ENCODE measurements at regions not wholly inside any gene's neighbourhood (a gene's known extent, or its start where the extent isn't known, plus 50 kb on each side); places are given as distances from the start of the nearest gene placed in this dataset.

DNA sequence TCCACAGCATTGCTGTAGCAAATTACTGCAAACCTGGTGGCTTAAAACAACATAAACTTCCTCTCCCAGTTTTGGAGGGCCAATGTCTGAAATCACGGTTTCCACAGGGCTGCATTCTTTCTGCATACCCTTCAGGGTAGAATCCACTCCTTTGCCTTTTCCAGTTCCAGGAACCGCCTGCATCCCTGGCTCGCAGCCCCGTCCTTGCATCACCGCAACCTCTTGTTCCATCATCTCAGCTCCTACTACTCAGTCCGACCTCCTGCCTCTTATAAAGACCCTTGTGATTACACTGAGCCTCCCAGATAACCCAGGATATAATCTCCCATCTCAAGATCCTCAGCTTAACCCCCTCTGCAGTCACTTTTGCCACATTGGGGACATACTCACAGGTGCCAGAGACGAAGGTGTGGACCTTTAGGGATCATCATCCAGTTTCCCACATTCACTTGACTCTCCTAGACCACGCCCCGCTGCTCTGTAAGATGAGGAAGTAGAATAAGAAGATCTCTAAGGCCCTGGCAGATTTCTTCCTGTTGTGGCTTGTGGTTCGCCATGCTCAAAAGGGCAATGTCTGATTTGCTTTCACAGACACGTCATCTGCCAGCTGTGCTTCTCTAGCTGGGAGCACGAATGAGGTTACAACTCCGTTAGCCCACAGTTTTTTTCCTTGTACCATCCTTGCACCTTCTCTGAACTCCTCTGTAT, 103.6 kb upstream of the AGAP1 start:
- H3K56ac ChIP-seq (replicated peaks; ENCODE audit: insufficient read length, low read depth, low read length) = no peak overlapping the region
- WGBS, 2 experiments (ENCODE audit: extremely low coverage in 1 of 2, insufficient coverage in 1 of 2, insufficient read length in 1 of 2, insufficient replicate concordance in 2 of 2, low coverage in 1 of 2, low lambda C conversion rate in 2 of 2, missing lambda C conversion rate in 1 of 2) = 88% methylated on average over 13 of the region's 13 CpGs; no CpG with 5 or more reads in 1 of the 2 experiments
- H4K8ac ChIP-seq (ENCODE audit: extremely low read depth, insufficient read depth, low read length) = no peak overlapping the region
- H4K5ac ChIP-seq (ENCODE audit: insufficient read length, low read depth, low read length) = no peak overlapping the region
- no peak overlapping the region for H3K9ac ChIP-seq (replicated peaks in 1 of 4; ENCODE audit: extremely low read depth in 1 of 4, low read depth in 3 of 4, low read length in 3 of 4)
- no peaks in the 10 kb centered on the region for H3K9me3 ChIP-seq (ENCODE audit: insufficient read depth in 2 of 2, low read depth in 1 of 2, low read length in 1 of 2)
- H3K18ac ChIP-seq (ENCODE audit: extremely low read depth, low read length) = no peak overlapping the region
- no peak overlapping the region for H3K27ac ChIP-seq (ENCODE audit: low read depth, low read length)
- DNase-seq (ENCODE audit: low read depth in 1 of 2, low spot score in 2 of 2) (no peak), FAIRE-seq (no peak)
- H2BK5ac ChIP-seq (ENCODE audit: low read depth, low read length) = no peak overlapping the region
- no peak for TF ChIP-seq KDM1A (IDR thresholded peaks at IDR 0.05; ENCODE audit: borderline replicate concordance, low read length)
- no peaks in the 10 kb centered on the region for H3K36me3 ChIP-seq (ENCODE audit: control insufficient read depth in 2 of 4, insufficient read depth in 4 of 4, low read length in 3 of 4)
- no peaks in the 10 kb centered on the region for H3K23me2 ChIP-seq (ENCODE audit: low read depth, low read length)
- no peak overlapping the region for H3K23ac ChIP-seq (ENCODE audit: insufficient read length)
- peaks cover 0 to 3% (median under 1%) of the 10 kb centered on the region in 4 experiments; a peak in 4 of 7 replicates for H3K4me1 ChIP-seq (replicated peaks in 1 of 4; ENCODE audit: control insufficient read depth in 3 of 4, insufficient read depth in 4 of 4, low read length in 3 of 4)
- no peaks in the 10 kb centered on the region for H4K20me1 ChIP-seq (replicated peaks in 1 of 2; ENCODE audit: control insufficient read depth in 1 of 2, insufficient read depth in 2 of 2, low read length in 2 of 2)
- H3K79me2 ChIP-seq (ENCODE audit: control insufficient read depth in 1 of 2, insufficient read depth in 2 of 2, low read length in 2 of 2) = no peaks in the 10 kb centered on the region
- no peak overlapping the region for H3K4me3 ChIP-seq (ENCODE audit: extremely low read depth in 1 of 4, insufficient read depth in 2 of 4, low read depth in 3 of 4, low read length in 4 of 4)
- H2BK12ac ChIP-seq (ENCODE audit: low read depth, low read length) = no peak overlapping the region
- no peak overlapping the region for H3K4me2 ChIP-seq (ENCODE audit: insufficient read depth in 1 of 2, low read depth in 2 of 2, low read length in 2 of 2)
- no peaks in the 10 kb centered on the region for H3K79me1 ChIP-seq (ENCODE audit: low read depth, low read length)
- ChIA-PET POLR2A (ENCODE audit: partially characterized antibody) (no interaction called here), CTCF (ENCODE audit: partially characterized antibody) (no interaction called here)
- H2AFZ ChIP-seq (ENCODE audit: low read length) = no peak overlapping the region; the same call in 1 of the 2 replicates
- no peaks in the 10 kb centered on the region for H3K27me3 ChIP-seq (replicated peaks in 1 of 4; ENCODE audit: control insufficient read depth in 3 of 4, extremely low read depth in 1 of 4, insufficient read depth in 3 of 4, low read length in 3 of 4)
- no peak overlapping the region for H2BK20ac ChIP-seq (ENCODE audit: low read length)
- H4K91ac ChIP-seq (replicated peaks; ENCODE audit: insufficient read length, low read length) = no peak overlapping the region
- H3K14ac ChIP-seq (ENCODE audit: insufficient read length) = no peak overlapping the region
- 0 out of 2 replicates have a peak overlapping the region, but pooled peaks have one; percentile 6 for H2BK15ac ChIP-seq (ENCODE audit: low read length)
- H2AK5ac ChIP-seq (ENCODE audit: low read depth, low read length) = no peak overlapping the region
- no peak overlapping the region for H3K4ac ChIP-seq (replicated peaks; ENCODE audit: insufficient read length, low read depth, low read length)
- no peak overlapping the region for H2BK120ac ChIP-seq (replicated peaks; ENCODE audit: low read depth, low read length)
